Panc1 (cell line): ENCODE measurements at regions not wholly inside any gene's neighbourhood (a gene's known extent, or its start where the extent isn't known, plus 50 kb on each side); places are given as distances from the start of the nearest gene placed in this dataset.

Experiments used
- ATAC-seq: fragments of 200-7000 bp; cut with Tn5 transposase; 2 replicates; pipeline ENCODE4 v1.9.1; 2020; ENCODE audit warnings: mild to moderate bottlenecking, moderate library complexity
- BruUV-seq: library from RNA; stranded (reverse); fragments of 400-500 nt; replicated peaks from 2 replicates; lab custom pipeline; 2021; lab: Mats Ljungman, UMichigan
- CTCF ChIA-PET: fragments of 300-600 bp; sonication (Branson Sonifier 250); formaldehyde crosslinking; loops from one replicate; lab custom pipeline; 2022; ENCODE audit warnings: antibody characterized with exemption; lab: Charles Lee
- POLR2A ChIA-PET: fragments of 300-600 bp; sonication (Branson Sonifier 250); formaldehyde crosslinking; loops from one replicate; lab custom pipeline; 2022; ENCODE audit warnings: antibody characterized with exemption; lab: Charles Lee
- DNase-seq: peaks from one replicate; pipeline ENCODE4 v3.0.0-alpha.2; 2010; ENCODE audit warnings: low read depth, low spot score
- H3K27ac ChIP-seq: 2 replicates; pipeline ENCODE4 v1.5.1; 2011; ENCODE audit warnings: mild to moderate bottlenecking, low read length, inconsistent platforms
- H3K27me3 ChIP-seq: fragments of 200-500 bp; sonication (Bioruptor generic); 2 replicates; pipeline ENCODE4 v1.6.0; 2014; ENCODE audit warnings: low read length, inconsistent platforms; ENCODE audit not compliant: control insufficient read depth, insufficient read depth
- H3K36me3 ChIP-seq: fragments of 200-500 bp; sonication (Bioruptor generic); 2 replicates; pipeline ENCODE4 v1.5.1; 2014; ENCODE audit warnings: inconsistent platforms, mild to moderate bottlenecking, low read length, moderate library complexity; ENCODE audit not compliant: control insufficient read depth, insufficient read depth
- H3K4me1 ChIP-seq: 2 replicates; pipeline ENCODE4 v1.5.1; 2011; ENCODE audit warnings: inconsistent platforms, mild to moderate bottlenecking, low read length, moderate library complexity; ENCODE audit not compliant: control insufficient read depth, insufficient read depth
- H3K4me3 ChIP-seq, 2 experiments: 2 replicates each; pipeline ENCODE4 v1.5.1; 2011 to 2012; ENCODE audit warnings: low read depth in 2 of 2, low read length in 2 of 2, mild to moderate bottlenecking in 2 of 2, inconsistent platforms in 1 of 2, moderate library complexity in 1 of 2
- H3K9me3 ChIP-seq: fragments of 200-500 bp; sonication (Bioruptor generic); 2 replicates; pipeline ENCODE4 v1.5.1; 2014; ENCODE audit warnings: low read depth, mild to moderate bottlenecking, inconsistent platforms, low read length, moderate library complexity; ENCODE audit not compliant: control insufficient read depth, insufficient read depth
- POLR2AphosphoS5 ChIP-seq: IDR thresholded peaks from 2 replicates; pipeline ENCODE4 v1.6.1; 2012; ENCODE audit warnings: mild to moderate bottlenecking, low read depth, low read length, moderate library complexity
- SIN3A ChIP-seq: IDR thresholded peaks from 2 replicates; pipeline ENCODE4 v1.6.1; 2012; ENCODE audit warnings: low read depth, mild to moderate bottlenecking, low read length, moderate library complexity, borderline replicate concordance; ENCODE audit not compliant: insufficient read depth
- TCF7L2 ChIP-seq: IDR thresholded peaks from 2 replicates; pipeline ENCODE4 v1.6.1; 2011; ENCODE audit warnings: mild to moderate bottlenecking, low read depth, low read length, inconsistent platforms
- in situ Hi-C: cut with HindIII; loops from 2 replicates; pipeline ENCODE4 v1.10.0; 2016; ENCODE audit warnings: low sequenced_read_pairs, low pct_unique_long_range_greater_than_20kb
- intact Hi-C: fragments of 100-400 bp; cut with micrococcal nuclease; formaldehyde crosslinking; loops from one replicate; pipeline ENCODE4 v1.10.0; 2022; ENCODE audit not compliant: unreplicated experiment
- TF ChIP-seq, protein P1 (sequence below), 2 experiments: IDR thresholded peaks; 2 replicates each; pipeline ENCODE4 v1.6.1; 2011 to 2012; ENCODE audit warnings: low read depth in 2 of 2, control low read depth in 1 of 2, low read length in 1 of 2, mild to moderate bottlenecking in 1 of 2, moderate library complexity in 1 of 2; ENCODE audit not compliant: insufficient read depth in 1 of 2
- TF ChIP-seq, protein P2 (sequence below): fragments of 450-650 bp; IDR thresholded peaks from 2 replicates; pipeline ENCODE4 v1.5.1; 2017; ENCODE audit warnings: mild to moderate bottlenecking

DNA sequence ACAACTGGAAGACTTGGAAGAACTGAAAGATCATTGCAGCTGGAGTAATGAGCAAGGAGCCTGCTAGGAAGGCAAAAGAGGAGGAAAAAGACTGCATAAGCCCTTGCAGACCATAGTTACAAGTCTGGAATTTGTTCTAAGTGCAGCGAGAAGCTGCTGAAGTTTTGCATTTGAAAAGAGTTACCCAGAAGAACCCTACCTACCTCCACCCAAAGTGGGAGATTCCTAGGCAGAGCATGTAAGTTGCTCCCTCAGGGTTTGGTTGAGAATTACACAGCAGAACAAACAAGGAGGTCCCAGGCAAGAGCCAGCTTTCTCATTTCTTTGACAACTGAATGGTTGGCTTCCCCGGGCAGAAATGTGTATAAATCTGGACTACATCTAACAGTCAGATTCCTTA is 118.7 kb upstream of the NUDT7 start:
- ChIA-PET CTCF (no interaction called here), POLR2A (no interaction called here)
- H3K27ac ChIP-seq: peak overlapping the region; percentile 51; the same call in 1 of the 2 replicates
- no TSS peak for BruUV-seq
- in situ Hi-C loops (no loop called here), intact Hi-C loops (no loop called here)
- no peak overlapping the region for H3K4me3 ChIP-seq
- DNase-seq (no peak), ATAC-seq (no peak)
- no peaks in the 10 kb centered on the region for H3K36me3 ChIP-seq
- H3K9me3 ChIP-seq: no peaks in the 10 kb centered on the region
- no peaks in the 10 kb centered on the region for H3K4me1 ChIP-seq
- H3K27me3 ChIP-seq: no peaks in the 10 kb centered on the region
- TF ChIP-seq POLR2AphosphoS5: no peak

DNA sequence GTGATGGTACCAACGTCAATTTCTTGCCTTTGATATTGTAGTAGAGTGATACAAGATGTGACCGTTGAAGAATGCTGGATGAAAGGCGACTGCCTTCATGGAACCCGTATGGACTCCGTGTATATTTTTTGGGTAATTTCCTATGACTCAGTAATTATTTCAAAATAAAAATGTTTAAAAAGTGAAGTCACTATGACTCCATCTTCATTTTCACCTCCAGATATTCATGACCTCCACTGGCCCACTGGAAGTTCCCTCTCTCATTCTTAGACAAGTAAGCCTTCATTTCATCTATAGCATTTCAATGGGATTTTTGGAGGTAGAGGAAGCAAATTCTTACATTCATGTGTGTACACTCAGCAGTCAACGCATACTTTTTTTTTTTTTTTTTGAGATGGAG is 111.8 kb upstream of the NUDT7 start:
- ChIA-PET CTCF (no interaction called here), POLR2A (no interaction called here)
- TF ChIP-seq, protein P1, sequence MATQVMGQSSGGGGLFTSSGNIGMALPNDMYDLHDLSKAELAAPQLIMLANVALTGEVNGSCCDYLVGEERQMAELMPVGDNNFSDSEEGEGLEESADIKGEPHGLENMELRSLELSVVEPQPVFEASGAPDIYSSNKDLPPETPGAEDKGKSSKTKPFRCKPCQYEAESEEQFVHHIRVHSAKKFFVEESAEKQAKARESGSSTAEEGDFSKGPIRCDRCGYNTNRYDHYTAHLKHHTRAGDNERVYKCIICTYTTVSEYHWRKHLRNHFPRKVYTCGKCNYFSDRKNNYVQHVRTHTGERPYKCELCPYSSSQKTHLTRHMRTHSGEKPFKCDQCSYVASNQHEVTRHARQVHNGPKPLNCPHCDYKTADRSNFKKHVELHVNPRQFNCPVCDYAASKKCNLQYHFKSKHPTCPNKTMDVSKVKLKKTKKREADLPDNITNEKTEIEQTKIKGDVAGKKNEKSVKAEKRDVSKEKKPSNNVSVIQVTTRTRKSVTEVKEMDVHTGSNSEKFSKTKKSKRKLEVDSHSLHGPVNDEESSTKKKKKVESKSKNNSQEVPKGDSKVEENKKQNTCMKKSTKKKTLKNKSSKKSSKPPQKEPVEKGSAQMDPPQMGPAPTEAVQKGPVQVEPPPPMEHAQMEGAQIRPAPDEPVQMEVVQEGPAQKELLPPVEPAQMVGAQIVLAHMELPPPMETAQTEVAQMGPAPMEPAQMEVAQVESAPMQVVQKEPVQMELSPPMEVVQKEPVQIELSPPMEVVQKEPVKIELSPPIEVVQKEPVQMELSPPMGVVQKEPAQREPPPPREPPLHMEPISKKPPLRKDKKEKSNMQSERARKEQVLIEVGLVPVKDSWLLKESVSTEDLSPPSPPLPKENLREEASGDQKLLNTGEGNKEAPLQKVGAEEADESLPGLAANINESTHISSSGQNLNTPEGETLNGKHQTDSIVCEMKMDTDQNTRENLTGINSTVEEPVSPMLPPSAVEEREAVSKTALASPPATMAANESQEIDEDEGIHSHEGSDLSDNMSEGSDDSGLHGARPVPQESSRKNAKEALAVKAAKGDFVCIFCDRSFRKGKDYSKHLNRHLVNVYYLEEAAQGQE (IDR thresholded peaks at IDR 0.05; ENCODE audit: insufficient read depth in 1 of 2, low read depth in 2 of 2, low read length in 1 of 2): no peak
- TF ChIP-seq, protein P2, sequence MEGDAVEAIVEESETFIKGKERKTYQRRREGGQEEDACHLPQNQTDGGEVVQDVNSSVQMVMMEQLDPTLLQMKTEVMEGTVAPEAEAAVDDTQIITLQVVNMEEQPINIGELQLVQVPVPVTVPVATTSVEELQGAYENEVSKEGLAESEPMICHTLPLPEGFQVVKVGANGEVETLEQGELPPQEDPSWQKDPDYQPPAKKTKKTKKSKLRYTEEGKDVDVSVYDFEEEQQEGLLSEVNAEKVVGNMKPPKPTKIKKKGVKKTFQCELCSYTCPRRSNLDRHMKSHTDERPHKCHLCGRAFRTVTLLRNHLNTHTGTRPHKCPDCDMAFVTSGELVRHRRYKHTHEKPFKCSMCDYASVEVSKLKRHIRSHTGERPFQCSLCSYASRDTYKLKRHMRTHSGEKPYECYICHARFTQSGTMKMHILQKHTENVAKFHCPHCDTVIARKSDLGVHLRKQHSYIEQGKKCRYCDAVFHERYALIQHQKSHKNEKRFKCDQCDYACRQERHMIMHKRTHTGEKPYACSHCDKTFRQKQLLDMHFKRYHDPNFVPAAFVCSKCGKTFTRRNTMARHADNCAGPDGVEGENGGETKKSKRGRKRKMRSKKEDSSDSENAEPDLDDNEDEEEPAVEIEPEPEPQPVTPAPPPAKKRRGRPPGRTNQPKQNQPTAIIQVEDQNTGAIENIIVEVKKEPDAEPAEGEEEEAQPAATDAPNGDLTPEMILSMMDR: no peak
- no peak for TF ChIP-seq SIN3A
- TF ChIP-seq TCF7L2: no peak
- no peak for TF ChIP-seq POLR2AphosphoS5

DNA sequence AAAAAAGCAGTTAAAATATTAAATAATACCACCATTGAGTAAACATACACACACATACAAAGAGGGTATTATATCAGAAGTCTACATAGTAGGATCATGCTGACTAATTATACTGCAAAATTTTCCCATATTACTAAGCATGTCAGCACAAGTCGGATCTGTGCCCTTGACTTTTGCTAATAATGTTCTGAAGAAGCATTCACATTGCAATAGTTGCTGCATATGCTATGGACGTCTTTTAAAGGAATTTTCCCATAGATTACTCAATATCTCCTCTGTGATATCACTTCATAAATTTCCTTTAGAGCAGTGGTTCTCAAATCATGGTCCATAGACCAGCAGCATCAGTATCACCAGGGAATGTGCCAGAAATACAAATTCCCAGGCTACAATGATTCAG is 110.9 kb upstream of the NUDT7 start:
- Histone ChIP-seq H3K36me3 (no peaks in the 10 kb centered on the region), H3K27me3 (no peaks in the 10 kb centered on the region), H3K9me3 (no peaks in the 10 kb centered on the region), H3K4me3 (no peak overlapping the region), H3K27ac (no peak overlapping the region), H3K4me1 (no peaks in the 10 kb centered on the region)
- no peak for ATAC-seq
- in situ Hi-C loops: no loop called here
- TF ChIP-seq, protein P1 (IDR thresholded peaks at IDR 0.05; ENCODE audit: insufficient read depth in 1 of 2, low read depth in 2 of 2, low read length in 1 of 2): no peak
- TF ChIP-seq, protein P2: no peak
- no peak for TF ChIP-seq SIN3A
- TF ChIP-seq POLR2AphosphoS5: no peak
- TF ChIP-seq TCF7L2: no peak
- POLR2A ChIA-PET: no interaction called here
- DNase-seq: no peak
- intact Hi-C loops: no loop called here
- no TSS peak for BruUV-seq
- CTCF ChIA-PET: no interaction called here

More for the DNA sequence above, 111.8 kb upstream of the NUDT7 start:
- H3K36me3 ChIP-seq: no peaks in the 10 kb centered on the region
- intact Hi-C loops: no loop called here
- H3K9me3 ChIP-seq: no peaks in the 10 kb centered on the region
- ATAC-seq: no peak
- no peak overlapping the region for H3K27ac ChIP-seq
- no peaks in the 10 kb centered on the region for H3K4me1 ChIP-seq
- in situ Hi-C loops: no loop called here
- BruUV-seq: no TSS peak
- H3K4me3 ChIP-seq: no peak overlapping the region
- no peak for DNase-seq
- no peaks in the 10 kb centered on the region for H3K27me3 ChIP-seq
